ENCODE measurements at regions not wholly inside any gene's neighbourhood (a gene's known extent, or its start where the extent isn't known, plus 50 kb on each side); places are given as distances from the start of the nearest gene placed in this dataset.

DNA sequence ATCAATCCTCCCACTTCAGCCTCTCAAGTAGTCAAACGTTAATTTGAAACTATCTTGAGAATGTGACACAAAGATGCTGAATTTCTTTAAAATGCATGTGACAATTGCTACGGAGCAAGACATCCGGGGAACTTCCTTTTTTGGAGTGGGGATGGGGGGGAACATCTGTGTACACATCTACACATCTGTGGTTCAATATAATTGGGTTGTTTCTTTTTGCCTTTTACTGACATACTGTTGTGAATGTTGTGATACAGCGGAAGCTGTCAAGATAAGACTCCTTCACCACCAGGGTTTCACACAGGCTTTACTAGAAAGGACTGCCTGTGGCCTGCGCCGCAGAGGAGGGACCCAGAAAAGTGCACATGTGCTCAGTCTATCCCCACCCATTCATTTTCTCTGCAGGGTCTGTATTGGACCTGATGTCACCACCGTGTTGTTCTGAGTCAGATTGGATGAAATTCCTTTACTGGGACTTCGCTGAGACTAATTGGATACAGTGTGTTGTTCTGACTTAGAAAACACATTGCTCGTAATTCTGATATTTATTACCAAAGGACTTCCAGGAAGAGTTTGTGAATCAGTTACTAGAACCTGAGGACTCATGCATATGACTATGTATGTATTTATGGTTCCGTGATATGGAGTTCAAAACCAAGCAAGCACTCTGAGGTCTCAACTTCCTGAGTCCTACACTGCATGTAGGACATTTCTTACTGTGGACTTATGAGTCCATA is 98.7 kb upstream of the SGK1 start (continued):
- 0 out of 4 replicates have a peak, but pooled peaks of 1 of the 2 experiments have one; percentile 35 for TF ChIP-seq FOXK2 (conservative IDR thresholded peaks at IDR 0.05 in 1 of 2, IDR thresholded peaks at IDR 0.05 in 1 of 2; ENCODE audit: low read depth in 2 of 2)
- no peak for TF ChIP-seq TAF9B (IDR thresholded peaks at IDR 0.05; ENCODE audit: partially characterized antibody)
- no peak for TF ChIP-seq DNMT1 (IDR thresholded peaks at IDR 0.05)
- TF ChIP-seq LCOR (CRISPR knock-in tag; IDR thresholded peaks at IDR 0.05) = no peak
- TF ChIP-seq CTCFL (IDR thresholded peaks at IDR 0.05; ENCODE audit: borderline replicate concordance, insufficient read depth, low read depth, low read length, poor library complexity, severe bottlenecking) = no peak
- TF ChIP-seq SRF (CRISPR knock-in tag; IDR thresholded peaks at IDR 0.05) = peak; percentile 44 to 85; a peak in 3 of 4 replicates
- no peak for TF ChIP-seq MCM2 (IDR thresholded peaks at IDR 0.05; ENCODE audit: low read depth)
- TF ChIP-seq ZNF277 (CRISPR knock-in tag; IDR thresholded peaks at IDR 0.05; ENCODE audit: borderline replicate concordance) = no peak
- no peak for TF ChIP-seq GTF2B (IDR thresholded peaks at IDR 0.05; ENCODE audit: extremely low read depth, insufficient read length)
- TF ChIP-seq SREBF1 (IDR thresholded peaks at IDR 0.05; ENCODE audit: borderline replicate concordance, low read depth, low read length) = no peak
- no peak for TF ChIP-seq ZNF707 (CRISPR knock-in tag; conservative IDR thresholded peaks at IDR 0.05)
- no peak for TF ChIP-seq AFF4 (CRISPR knock-in tag; IDR thresholded peaks at IDR 0.05)
- TF ChIP-seq, protein P1, sequence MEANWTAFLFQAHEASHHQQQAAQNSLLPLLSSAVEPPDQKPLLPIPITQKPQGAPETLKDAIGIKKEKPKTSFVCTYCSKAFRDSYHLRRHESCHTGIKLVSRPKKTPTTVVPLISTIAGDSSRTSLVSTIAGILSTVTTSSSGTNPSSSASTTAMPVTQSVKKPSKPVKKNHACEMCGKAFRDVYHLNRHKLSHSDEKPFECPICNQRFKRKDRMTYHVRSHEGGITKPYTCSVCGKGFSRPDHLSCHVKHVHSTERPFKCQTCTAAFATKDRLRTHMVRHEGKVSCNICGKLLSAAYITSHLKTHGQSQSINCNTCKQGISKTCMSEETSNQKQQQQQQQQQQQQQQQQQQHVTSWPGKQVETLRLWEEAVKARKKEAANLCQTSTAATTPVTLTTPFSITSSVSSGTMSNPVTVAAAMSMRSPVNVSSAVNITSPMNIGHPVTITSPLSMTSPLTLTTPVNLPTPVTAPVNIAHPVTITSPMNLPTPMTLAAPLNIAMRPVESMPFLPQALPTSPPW (CRISPR knock-in tag; IDR thresholded peaks at IDR 0.05) = peak; percentile 60; the same call in 1 of the 2 replicates
- TF ChIP-seq CBX3 (IDR thresholded peaks at IDR 0.05; ENCODE audit: borderline replicate concordance in 1 of 2, low read length in 2 of 2) = peak in 1 of 2 experiments; percentile 18; a peak in 1 of 3 replicates
